H9 (cell line): ENCODE measurements at regions not wholly inside any gene's neighbourhood (a gene's known extent, or its start where the extent isn't known, plus 50 kb on each side); places are given as distances from the start of the nearest gene placed in this dataset.

Experiments
- DNase-seq: peaks from one replicate; pipeline ENCODE4 v3.0.0-alpha.2; 2017
- H2AFZ ChIP-seq: one replicate; pipeline ENCODE4 v1.6.1; 2013; ENCODE audit warnings: mild to moderate bottlenecking, low read length, control low read depth, moderate library complexity
- H2AK5ac ChIP-seq: 2 replicates; pipeline ENCODE4 v1.6.1; 2013; ENCODE audit warnings: low read length, control low read depth, mixed read lengths; ENCODE audit not compliant: insufficient read length
- H2BK120ac ChIP-seq: one replicate; pipeline ENCODE4 v1.6.1; 2013; ENCODE audit warnings: low read depth, mild to moderate bottlenecking, low read length, control low read depth, inconsistent platforms; ENCODE audit not compliant: poor library complexity, severe bottlenecking
- H2BK12ac ChIP-seq: 2 replicates; pipeline ENCODE4 v1.6.1; 2013; ENCODE audit warnings: low read length, control low read depth, mixed read lengths, low read depth; ENCODE audit not compliant: insufficient read length
- H2BK15ac ChIP-seq: 2 replicates; pipeline ENCODE4 v1.6.1; 2013; ENCODE audit warnings: low read depth, low read length, control low read depth
- H2BK20ac ChIP-seq: one replicate; pipeline ENCODE4 v1.6.1; 2013; ENCODE audit warnings: low read depth, mild to moderate bottlenecking, low read length, control low read depth, inconsistent platforms; ENCODE audit not compliant: poor library complexity, severe bottlenecking
- H2BK5ac ChIP-seq: 2 replicates; pipeline ENCODE4 v1.6.1; 2013; ENCODE audit warnings: low read length, control low read depth, mixed read lengths; ENCODE audit not compliant: insufficient read length
- H3K14ac ChIP-seq: 2 replicates; pipeline ENCODE4 v1.6.1; 2013; ENCODE audit warnings: low read length, control low read depth; ENCODE audit not compliant: insufficient read depth
- H3K18ac ChIP-seq: 2 replicates; pipeline ENCODE4 v1.6.1; 2013; ENCODE audit warnings: low read depth, mild to moderate bottlenecking, mixed read lengths, low read length, control low read depth; ENCODE audit not compliant: insufficient read length
- H3K23ac ChIP-seq: 2 replicates; pipeline ENCODE4 v1.6.1; 2013; ENCODE audit warnings: low read length, control low read depth, mixed read lengths, low read depth; ENCODE audit not compliant: insufficient read length
- H3K23me2 ChIP-seq: 2 replicates; pipeline ENCODE4 v1.6.1; 2013; ENCODE audit warnings: low read depth, mild to moderate bottlenecking, mixed read lengths, low read length, control low read depth; ENCODE audit not compliant: insufficient read length, poor library complexity, severe bottlenecking
- H3K27ac ChIP-seq: 2 replicates; pipeline ENCODE4 v1.5.1; 2013; ENCODE audit warnings: low read length, control low read depth, mixed read lengths, low read depth; ENCODE audit not compliant: insufficient read length
- H3K27me3 ChIP-seq: 2 replicates; pipeline ENCODE4 v1.6.1; 2013; ENCODE audit warnings: low read length, control low read depth, inconsistent platforms; ENCODE audit not compliant: insufficient read depth
- H3K4ac ChIP-seq: 2 replicates; pipeline ENCODE4 v1.6.1; 2013; ENCODE audit warnings: low read depth, mild to moderate bottlenecking, control low read depth, inconsistent platforms, low read length, moderate library complexity
- H3K4me1 ChIP-seq: 2 replicates; pipeline ENCODE4 v1.6.1; 2013; ENCODE audit warnings: low read length, control low read depth, inconsistent platforms; ENCODE audit not compliant: insufficient read depth
- H3K4me2 ChIP-seq: 2 replicates; pipeline ENCODE4 v1.6.1; 2013; ENCODE audit warnings: low read length, control low read depth, mixed read lengths; ENCODE audit not compliant: insufficient read length, insufficient read depth
- H3K56ac ChIP-seq: 2 replicates; pipeline ENCODE4 v1.6.1; 2013; ENCODE audit warnings: low read depth, mild to moderate bottlenecking, mixed read lengths, low read length, control low read depth; ENCODE audit not compliant: insufficient read length
- H3K79me1 ChIP-seq: 2 replicates; pipeline ENCODE4 v1.6.1; 2013; ENCODE audit warnings: low read depth, mild to moderate bottlenecking, moderate library complexity, low read length, control low read depth, inconsistent platforms; ENCODE audit not compliant: insufficient read depth, poor library complexity, severe bottlenecking
- H3K79me2 ChIP-seq: 2 replicates; pipeline ENCODE4 v1.6.1; 2013; ENCODE audit warnings: low read length, control low read depth, inconsistent platforms; ENCODE audit not compliant: insufficient read depth
- H3K9ac ChIP-seq: 2 replicates; pipeline ENCODE4 v1.6.1; 2013; ENCODE audit warnings: low read length, control low read depth, mixed read lengths; ENCODE audit not compliant: insufficient read length; ENCODE audit errors: extremely low read depth
- H3K9me3 ChIP-seq: one replicate; pipeline ENCODE4 v1.6.1; 2013; ENCODE audit warnings: low read depth, low read length, inconsistent platforms; ENCODE audit not compliant: control insufficient read depth
- H3T11ph ChIP-seq: one replicate; pipeline ENCODE4 v1.6.1; 2013; ENCODE audit warnings: mild to moderate bottlenecking, low read length, control low read depth, inconsistent platforms
- H4K20me1 ChIP-seq: one replicate; pipeline ENCODE4 v1.6.1; 2013; ENCODE audit not compliant: control insufficient read depth, insufficient read length, insufficient read depth
- H4K5ac ChIP-seq: 2 replicates; pipeline ENCODE4 v1.6.1; 2013; ENCODE audit warnings: low read depth, mild to moderate bottlenecking, mixed read lengths, low read length, control low read depth; ENCODE audit not compliant: insufficient read length
- H4K8ac ChIP-seq: replicated peaks from 2 replicates; pipeline ENCODE4 v1.6.1; 2013; ENCODE audit warnings: low read length, control low read depth, mixed read lengths, low read depth; ENCODE audit not compliant: insufficient read length
- H4K91ac ChIP-seq: 2 replicates; pipeline ENCODE4 v1.6.1; 2013; ENCODE audit warnings: low read depth, mild to moderate bottlenecking, moderate library complexity, mixed read lengths, low read length, control low read depth; ENCODE audit not compliant: insufficient read length
- H3K27ac Mint-ChIP-seq, 3 experiments: 2 replicates in 2 of 3; 3 replicates in 1 of 3; pipeline ENCODE4 v1.8.0; 2020 to 2021; ENCODE audit warnings: mixed read lengths in 3 of 3, mild to moderate bottlenecking in 1 of 3, moderate library complexity in 1 of 3
- H3K27me3 Mint-ChIP-seq: 2 replicates; pipeline ENCODE4 v1.8.0; 2021; ENCODE audit warnings: low read depth, mild to moderate bottlenecking, moderate library complexity, mixed read lengths
- H3K36me3 Mint-ChIP-seq, 3 experiments: 2 replicates in 2 of 3; 3 replicates in 1 of 3; pipeline ENCODE4 v1.8.0; 2020 to 2021; ENCODE audit warnings: low read depth in 3 of 3, mixed read lengths in 3 of 3; ENCODE audit not compliant: insufficient read depth in 1 of 3
- H3K4me1 Mint-ChIP-seq, 2 experiments: 2 replicates each; pipeline ENCODE4 v1.8.0; 2020; ENCODE audit warnings: mixed read lengths in 2 of 2
- H3K4me3 Mint-ChIP-seq, 2 experiments: 2 replicates in 1 of 2; 3 replicates in 1 of 2; pipeline ENCODE4 v1.8.0; 2020 to 2021; ENCODE audit warnings: mild to moderate bottlenecking in 2 of 2, mixed read lengths in 2 of 2, moderate library complexity in 1 of 2
- H3K9me3 Mint-ChIP-seq, 2 experiments: 2 replicates in 1 of 2; 3 replicates in 1 of 2; pipeline ENCODE4 v1.8.0; 2020; ENCODE audit warnings: mild to moderate bottlenecking in 2 of 2, mixed read lengths in 2 of 2, moderate library complexity in 1 of 2
- TF ChIP-seq, protein P1 (sequence below): fragments of 200-600 bp; sonication (generic); conservative IDR thresholded peaks from 3 replicates; pipeline ENCODE4 v1.8.0; 2021; ENCODE audit warnings: antibody characterized with exemption, mild to moderate bottlenecking

DNA sequence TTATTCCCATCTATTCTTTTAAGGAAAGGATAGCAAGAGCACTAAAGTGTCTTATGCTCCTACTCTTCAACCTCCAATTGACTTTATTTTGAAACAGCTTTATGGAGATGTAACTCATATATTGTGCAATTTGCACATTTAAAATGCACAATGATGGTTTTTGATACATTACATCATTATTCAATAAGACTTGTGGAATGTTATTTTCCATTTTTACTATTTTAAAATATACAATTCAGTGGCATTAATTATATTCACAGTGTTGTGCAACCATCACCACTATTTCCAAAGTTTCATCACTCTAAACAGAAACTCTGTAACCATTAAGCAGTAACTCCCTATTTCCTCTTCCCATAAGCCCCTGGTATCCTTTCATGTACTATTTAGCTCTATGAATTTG, 489.8 kb downstream of the NEBL start:
- no peaks in the 10 kb centered on the region for H3K79me1 ChIP-seq
- 0 out of 2 replicates have a peak, but pooled peaks cover 2% of the 10 kb centered on the region for H3K4me1 ChIP-seq
- no peak overlapping the region for H2AK5ac ChIP-seq
- no peak overlapping the region for H4K8ac ChIP-seq
- no peak overlapping the region for H2BK5ac ChIP-seq
- H3K27me3 ChIP-seq = no peaks in the 10 kb centered on the region
- H3K4me1 Mint-ChIP-seq = peaks cover 0 to 4% of the 10 kb centered on the region in 2 experiments; a peak in 3 of 4 replicates
- H3K4me2 ChIP-seq = no peak overlapping the region
- H4K20me1 ChIP-seq = no peaks in the 10 kb centered on the region
- TF ChIP-seq, protein P1, sequence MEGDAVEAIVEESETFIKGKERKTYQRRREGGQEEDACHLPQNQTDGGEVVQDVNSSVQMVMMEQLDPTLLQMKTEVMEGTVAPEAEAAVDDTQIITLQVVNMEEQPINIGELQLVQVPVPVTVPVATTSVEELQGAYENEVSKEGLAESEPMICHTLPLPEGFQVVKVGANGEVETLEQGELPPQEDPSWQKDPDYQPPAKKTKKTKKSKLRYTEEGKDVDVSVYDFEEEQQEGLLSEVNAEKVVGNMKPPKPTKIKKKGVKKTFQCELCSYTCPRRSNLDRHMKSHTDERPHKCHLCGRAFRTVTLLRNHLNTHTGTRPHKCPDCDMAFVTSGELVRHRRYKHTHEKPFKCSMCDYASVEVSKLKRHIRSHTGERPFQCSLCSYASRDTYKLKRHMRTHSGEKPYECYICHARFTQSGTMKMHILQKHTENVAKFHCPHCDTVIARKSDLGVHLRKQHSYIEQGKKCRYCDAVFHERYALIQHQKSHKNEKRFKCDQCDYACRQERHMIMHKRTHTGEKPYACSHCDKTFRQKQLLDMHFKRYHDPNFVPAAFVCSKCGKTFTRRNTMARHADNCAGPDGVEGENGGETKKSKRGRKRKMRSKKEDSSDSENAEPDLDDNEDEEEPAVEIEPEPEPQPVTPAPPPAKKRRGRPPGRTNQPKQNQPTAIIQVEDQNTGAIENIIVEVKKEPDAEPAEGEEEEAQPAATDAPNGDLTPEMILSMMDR = no peak
- no peak overlapping the region for H4K91ac ChIP-seq
- no peaks in the 10 kb centered on the region for H3K9me3 ChIP-seq
- H3K9me3 Mint-ChIP-seq = no peaks in the 10 kb centered on the region
- no peak overlapping the region for H3K18ac ChIP-seq
- no peak overlapping the region for H4K5ac ChIP-seq
- no peak overlapping the region for H2BK20ac ChIP-seq
- H3K27ac Mint-ChIP-seq = no peak overlapping the region
- H2BK120ac ChIP-seq = no peak overlapping the region
- no peaks in the 10 kb centered on the region for H3K27me3 Mint-ChIP-seq
- H3T11ph ChIP-seq = no peak overlapping the region
- H3K14ac ChIP-seq = no peak overlapping the region
- no peak overlapping the region for H3K4ac ChIP-seq
- no peak overlapping the region for H2BK15ac ChIP-seq
- no peaks in the 10 kb centered on the region for H3K79me2 ChIP-seq
- H3K4me3 Mint-ChIP-seq = no peak overlapping the region
- no peaks in the 10 kb centered on the region for H3K23me2 ChIP-seq
- H2AFZ ChIP-seq = no peak overlapping the region
- no peak overlapping the region for H3K56ac ChIP-seq
- DNase-seq = no peak
- H2BK12ac ChIP-seq = no peak overlapping the region
- no peak overlapping the region for H3K23ac ChIP-seq
- no peak overlapping the region for H3K27ac ChIP-seq
- H3K9ac ChIP-seq = no peak overlapping the region
- H3K36me3 Mint-ChIP-seq = no peaks in the 10 kb centered on the region
